HepG2 (cell line): ENCODE measurements at regions not wholly inside any gene's neighbourhood (a gene's known extent, or its start where the extent isn't known, plus 50 kb on each side); places are given as distances from the start of the nearest gene placed in this dataset.

Source experiments
- ATAC-seq: fragments of 200-7000 bp; cut with Tn5 transposase; 3 replicates; pipeline ENCODE4 v1.9.1; 2020; ENCODE audit warnings: mild to moderate bottlenecking, moderate library complexity
- BruUV-seq: library from RNA; stranded (reverse); fragments of 400-500 nt; replicated peaks from 2 replicates; lab custom pipeline; 2021; lab: Mats Ljungman, UMichigan
- CTCF ChIA-PET: fragments of 300-600 bp; formaldehyde crosslinking; extraction: SDS; loops from one replicate; lab custom pipeline; 2021; ENCODE audit warnings: low total read pairs, inconsistent platforms, low intra/inter-chr PET ratio; lab: Yijun Ruan, JAX
- POLR2A ChIA-PET: fragments of 350-600 bp; sonication (Branson Sonifier 250); formaldehyde crosslinking; loops from one replicate; lab custom pipeline; 2020; ENCODE audit warnings: antibody characterized with exemption, inconsistent platforms; lab: Yijun Ruan, JAX
- DNase-seq: peaks from one replicate; pipeline ENCODE4 v3.0.0-alpha.2; 2015; ENCODE audit warnings: low spot score
- FAIRE-seq: peaks from 3 replicates; lab custom pipeline; 2011; peaks lifted over from hg19 to GRCh38; lab: Jason Lieb, UNC
- H2AFZ ChIP-seq: one replicate; pipeline ENCODE4 v1.6.1; 2011; ENCODE audit warnings: low read length, inconsistent platforms
- H3K27ac ChIP-seq: fragments of 300-600 bp; 3 replicates; pipeline ENCODE4 v1.8.0; 2011; ENCODE audit warnings: mixed run types, mild to moderate bottlenecking, mixed read lengths, low read length, inconsistent platforms; ENCODE audit not compliant: insufficient read depth; ENCODE audit errors: extremely low read length
- H3K27me3 ChIP-seq, 2 experiments: fragments of 200-600 bp in 1 of 2; 2 replicates in 1 of 2; 3 replicates in 1 of 2; pipeline versions ENCODE4 v1.6.0 to v1.8.0; 2011; ENCODE audit warnings: low read length in 2 of 2, mild to moderate bottlenecking in 2 of 2, moderate library complexity in 2 of 2, inconsistent platforms in 1 of 2; ENCODE audit not compliant: insufficient read depth in 2 of 2, control insufficient read depth in 1 of 2
- H3K36me3 ChIP-seq, 2 experiments: fragments of 200-600 bp in 1 of 2; replicated peaks in 1 of 2; 2 replicates in 1 of 2; 3 replicates in 1 of 2; pipeline versions ENCODE4 v1.5.1 to v1.8.0; 2011; ENCODE audit warnings: low read length in 2 of 2, inconsistent platforms in 1 of 2; ENCODE audit not compliant: insufficient read depth in 2 of 2, control insufficient read depth in 1 of 2
- H3K4me1 ChIP-seq: 2 replicates; pipeline ENCODE4 v1.5.1; 2012; ENCODE audit warnings: low read length, inconsistent platforms; ENCODE audit not compliant: insufficient read depth
- H3K4me2 ChIP-seq: 2 replicates; pipeline ENCODE4 v1.6.0; 2011; ENCODE audit warnings: low read depth, low read length, inconsistent platforms
- H3K4me3 ChIP-seq, 3 experiments: fragments of 200-600 bp in 1 of 3; sonication (generic), shearing (Covaris generic) in 1 of 3; replicated peaks in 1 of 3; 2 replicates each; pipeline ENCODE4 v1.5.1; 2011 to 2016; ENCODE audit warnings: low read length in 3 of 3, inconsistent platforms in 2 of 3, low read depth in 2 of 3, mild to moderate bottlenecking in 2 of 3, control low read depth in 1 of 3, mixed read lengths in 1 of 3; ENCODE audit not compliant: insufficient read depth in 1 of 3
- H3K79me2 ChIP-seq: one replicate; pipeline ENCODE4 v1.6.1; 2011; ENCODE audit warnings: low read length, inconsistent platforms; ENCODE audit not compliant: insufficient read depth
- H3K9ac ChIP-seq: 2 replicates; pipeline ENCODE4 v1.6.0; 2011; ENCODE audit warnings: mild to moderate bottlenecking, low read depth, low read length, inconsistent platforms; ENCODE audit not compliant: insufficient read depth
- H3K9me3 ChIP-seq: 2 replicates; pipeline ENCODE4 v1.5.1; 2012; ENCODE audit warnings: mild to moderate bottlenecking, low read length
- H4K20me1 ChIP-seq: 2 replicates; pipeline ENCODE4 v1.6.0; 2011; ENCODE audit warnings: inconsistent platforms, mild to moderate bottlenecking, low read length, moderate library complexity; ENCODE audit not compliant: insufficient read depth
- ATF7 ChIP-seq, 2 experiments: fragments of 450-650 bp in 1 of 2; sonication (generic) in 1 of 2; formaldehyde crosslinking in 1 of 2; IDR thresholded peaks; 2 replicates each; pipeline versions ENCODE4 v1.4.0 to v1.6.1; 2016 to 2020; ENCODE audit warnings: antibody characterized with exemption in 1 of 2, mild to moderate bottlenecking in 1 of 2, missing genetic modification reagents in 1 of 2
- BCL3 ChIP-seq: sonication (generic); formaldehyde crosslinking; IDR thresholded peaks from 2 replicates; pipeline ENCODE4 v1.5.1; 2020; ENCODE audit warnings: mild to moderate bottlenecking, missing genetic modification reagents, moderate library complexity
- DMTF1 ChIP-seq: sonication (generic); formaldehyde crosslinking; IDR thresholded peaks from 2 replicates; pipeline ENCODE4 v1.4.0; 2020; ENCODE audit warnings: mild to moderate bottlenecking, missing genetic modification reagents
- FOXK1 ChIP-seq: sonication (generic); formaldehyde crosslinking; IDR thresholded peaks from 2 replicates; pipeline ENCODE4 v1.4.0; 2020; ENCODE audit warnings: low read depth, missing genetic modification reagents, borderline replicate concordance
- IRX3 ChIP-seq: sonication (generic); formaldehyde crosslinking; IDR thresholded peaks from 2 replicates; pipeline ENCODE4 v1.8.1; 2023; ENCODE audit warnings: mild to moderate bottlenecking, low read depth, missing genetic modification reagents, borderline replicate concordance
- MYNN ChIP-seq: sonication (generic); formaldehyde crosslinking; IDR thresholded peaks from 2 replicates; pipeline ENCODE4 v1.4.0; 2020; ENCODE audit warnings: mild to moderate bottlenecking, low read depth, missing genetic modification reagents
- SP2 ChIP-seq: sonication (generic); formaldehyde crosslinking; IDR thresholded peaks from 2 replicates; pipeline ENCODE4 v1.5.1; 2020; ENCODE audit warnings: mild to moderate bottlenecking, missing genetic modification reagents
- THAP9 ChIP-seq: sonication (generic); formaldehyde crosslinking; IDR thresholded peaks from 2 replicates; pipeline ENCODE4; 2020; ENCODE audit warnings: missing genetic modification reagents, mild to moderate bottlenecking, borderline replicate concordance
- ZBTB46 ChIP-seq: sonication (generic); formaldehyde crosslinking; IDR thresholded peaks from 2 replicates; pipeline ENCODE4 v1.4.0; 2020; ENCODE audit warnings: mild to moderate bottlenecking, missing genetic modification reagents, borderline replicate concordance
- ZC3H4 ChIP-seq: sonication (generic); formaldehyde crosslinking; IDR thresholded peaks from 2 replicates; pipeline ENCODE4 v1.4.0; 2020; ENCODE audit warnings: missing genetic modification reagents, borderline replicate concordance
- ZNF276 ChIP-seq: sonication (generic); formaldehyde crosslinking; IDR thresholded peaks from 2 replicates; pipeline ENCODE4 v1.4.0; 2020; ENCODE audit warnings: mild to moderate bottlenecking, low read depth, missing genetic modification reagents
- ZNF33A ChIP-seq: sonication (generic); formaldehyde crosslinking; IDR thresholded peaks from 2 replicates; pipeline ENCODE4 v1.5.1; 2020; ENCODE audit warnings: missing genetic modification reagents, mild to moderate bottlenecking, moderate library complexity, borderline replicate concordance
- ZNF768 ChIP-seq: sonication (generic); formaldehyde crosslinking; IDR thresholded peaks from 2 replicates; pipeline ENCODE4 v1.4.0; 2020; ENCODE audit warnings: missing genetic modification reagents
- ZSCAN29 ChIP-seq: sonication (generic); formaldehyde crosslinking; conservative IDR thresholded peaks from 2 replicates; pipeline ENCODE4 v1.4.0; 2020; ENCODE audit warnings: mild to moderate bottlenecking, missing genetic modification reagents
- WGBS: methylation state at CpG from one replicate; pipeline ENCODE4 v1.1.6; 2017; ENCODE audit warnings: low lambda C conversion rate; 5-methylcytosine and 5-hydroxymethylcytosine counted together
- in situ Hi-C: cut with HindIII; loops from 2 replicates; pipeline ENCODE4 v1.10.0; 2017; ENCODE audit warnings: low pct_unique_long_range_greater_than_20kb; ENCODE audit not compliant: extremely low pct_ligation_motif_present
- intact Hi-C: fragments of 100-400 bp; cut with micrococcal nuclease; formaldehyde crosslinking; loops from one replicate; pipeline ENCODE4 v1.10.0; 2022; ENCODE audit not compliant: unreplicated experiment

GRCh38 chr9:120306561-120306960 lies 273.4 kb downstream of the CDK5RAP2 start:
- Histone ChIP-seq H3K9me3 (no peaks in the 10 kb centered on the region), H3K4me1 (no peaks in the 10 kb centered on the region), H3K4me3 (no peak overlapping the region), H3K27me3 (no peaks in the 10 kb centered on the region), H3K9ac (no peak overlapping the region), H3K36me3 (no peaks in the 10 kb centered on the region), H4K20me1 (no peaks in the 10 kb centered on the region), H3K4me2 (no peak overlapping the region), H2AFZ (no peak overlapping the region), H3K79me2 (no peaks in the 10 kb centered on the region), H3K27ac (no peak overlapping the region)
- BruUV-seq, result no TSS peak
- no peak for FAIRE-seq
- intact Hi-C loops, result no loop called here
- DNase-seq, result no peak
- in situ Hi-C loops, result no loop called here
- CTCF ChIA-PET, result no interaction called here
- no peak for ATAC-seq
- 0% methylated on average over 1 of the region's 3 CpGs for WGBS
- POLR2A ChIA-PET, result no interaction called here
- TF ChIP-seq ZNF276 (CRISPR knock-in tag), result no peak
- TF ChIP-seq ZC3H4 (CRISPR knock-in tag), result no peak
- TF ChIP-seq IRX3 (CRISPR knock-in tag), result no peak
- TF ChIP-seq ZSCAN29 (CRISPR knock-in tag), result no peak
- no peak for TF ChIP-seq ZBTB46 (CRISPR knock-in tag)
- no peak for TF ChIP-seq ZNF33A (CRISPR knock-in tag)
- TF ChIP-seq FOXK1 (CRISPR knock-in tag), result no peak
- TF ChIP-seq THAP9, result no peak
- no peak for TF ChIP-seq DMTF1
- no peak for TF ChIP-seq ATF7 (IDR thresholded peaks at IDR 0.05)
- no peak for TF ChIP-seq ATF7 (CRISPR knock-in tag; IDR thresholded peaks at IDR 0.05)
- TF ChIP-seq MYNN, result no peak
- no peak for TF ChIP-seq ZNF768 (CRISPR knock-in tag)
- no peak for TF ChIP-seq BCL3 (CRISPR knock-in tag)
- TF ChIP-seq SP2, result no peak
